NCI-H2081 (cell line): ENCODE measurements at regions not wholly inside any gene's neighbourhood (a gene's known extent, or its start where the extent isn't known, plus 50 kb on each side); places are given as distances from the start of the nearest gene placed in this dataset.
"Not testable (repeated sequence)": the region's sequence is repeated elsewhere in the genome, so short reads cannot be mapped to it uniquely, and the experiment has no call there.

ENCODE experiments used
- DNase-seq, 2 experiments: peaks; one replicate each; lab custom pipeline; 2025; lab: John Stamatoyannopoulos, UW

DNA sequence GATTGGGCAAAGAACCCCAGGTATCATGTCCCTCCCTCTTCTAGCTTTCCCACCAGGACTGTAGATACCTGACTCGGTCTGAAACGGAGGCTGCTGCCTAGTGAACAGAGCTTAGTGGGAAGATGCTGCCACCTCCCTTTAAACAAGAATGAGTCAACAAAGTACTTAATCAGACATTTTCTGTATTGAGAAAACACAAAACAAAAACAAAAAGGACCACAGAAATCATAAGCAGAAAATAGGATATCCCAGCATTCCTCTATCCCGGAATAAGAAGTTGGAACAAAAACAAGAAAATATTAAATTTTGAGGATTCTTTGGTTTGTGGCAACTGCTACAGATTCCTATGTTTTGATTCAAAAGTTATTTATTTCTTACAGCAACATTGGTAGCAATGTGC is 51.7 kb upstream of the COL8A1 start:
- no peak for DNase-seq

DNA sequence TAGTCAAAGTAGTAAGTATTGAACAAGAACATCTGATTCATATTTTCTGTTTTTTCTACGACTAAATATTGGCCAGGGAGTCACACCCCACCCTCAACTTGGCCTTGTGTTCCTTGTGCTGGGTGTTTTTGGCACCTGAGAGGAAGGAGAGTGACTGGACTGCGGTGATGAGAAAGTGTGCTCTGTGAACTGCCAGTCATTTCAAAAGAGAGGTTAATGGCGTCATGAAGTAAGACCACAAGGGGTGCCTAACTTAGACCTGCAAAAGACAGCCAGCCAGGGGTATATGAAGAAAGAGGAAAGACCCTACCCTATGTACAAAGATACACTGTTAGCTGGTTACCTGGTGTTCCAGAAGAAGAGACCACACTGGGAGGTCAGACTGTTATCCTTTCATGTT is 58.4 kb upstream of the COL8A1 start:
- DNase-seq: no peak

GRCh38 chr3:99579246-99579645 is 59.1 kb upstream of the COL8A1 start:
- DNase-seq: no peak

GRCh38 chr3:99578339-99578970 is 59.9 kb upstream of the COL8A1 start:
- no peak for DNase-seq

- no peak for DNase-seq
These were observed 61.4 kb upstream of the COL8A1 start for GRCh38 chr3:99576904-99577559.

- DNase-seq: no peak
These were observed 62.7 kb upstream of the COL8A1 start for GRCh38 chr3:99575683-99576082.

DNA sequence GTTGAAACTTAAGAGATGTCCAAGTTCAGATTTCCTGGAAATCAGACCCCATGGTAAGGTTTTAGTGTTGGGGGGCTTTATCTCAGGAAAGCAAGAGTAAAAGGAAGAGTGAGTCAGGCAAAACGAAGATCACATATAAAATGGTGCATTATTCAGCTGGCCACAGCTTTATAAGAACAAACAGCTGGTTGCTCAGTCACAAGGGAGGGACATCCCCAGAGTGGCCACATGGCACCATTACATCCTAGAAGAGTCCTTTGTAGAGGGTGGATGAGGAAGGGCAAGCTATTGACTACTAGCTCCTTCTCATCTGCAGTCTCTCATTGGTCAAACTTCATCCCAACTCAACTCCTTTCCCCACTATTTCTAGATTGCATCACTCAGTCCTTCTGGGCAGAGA is 68.3 kb upstream of the COL8A1 start:
- DNase-seq: no peak

DNA sequence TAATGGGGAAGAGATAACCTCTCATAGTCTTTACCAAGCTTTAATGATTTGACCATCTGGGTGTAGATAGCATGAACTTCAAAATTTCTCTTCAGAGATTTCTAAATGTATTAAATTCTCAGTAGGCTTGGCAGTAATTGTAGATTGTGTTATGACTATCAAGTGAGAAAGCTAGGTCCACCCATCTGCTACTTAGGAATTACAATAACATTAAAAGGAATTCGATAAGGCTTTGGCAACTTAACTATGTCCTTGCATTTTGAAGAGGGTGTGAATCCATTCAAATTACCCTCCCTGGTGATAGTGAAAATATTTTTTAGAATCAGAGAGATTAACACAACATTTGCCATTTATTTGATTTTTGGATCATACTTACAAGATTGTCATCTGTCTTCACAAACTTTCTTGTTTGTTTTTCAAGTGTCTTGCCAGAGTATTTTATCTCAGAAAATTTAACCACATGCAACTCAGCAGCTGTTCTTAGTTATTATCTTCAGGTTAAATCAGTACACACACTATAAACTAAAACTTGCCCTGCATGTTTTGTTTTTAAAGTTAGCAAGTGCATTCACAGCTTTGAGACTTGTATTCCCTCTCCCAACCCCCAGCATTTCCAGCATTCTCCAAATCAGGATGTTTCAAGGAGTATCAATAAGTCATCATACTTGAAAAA is 69.6 kb upstream of the COL8A1 start:
- DNase-seq: no peak

DNA sequence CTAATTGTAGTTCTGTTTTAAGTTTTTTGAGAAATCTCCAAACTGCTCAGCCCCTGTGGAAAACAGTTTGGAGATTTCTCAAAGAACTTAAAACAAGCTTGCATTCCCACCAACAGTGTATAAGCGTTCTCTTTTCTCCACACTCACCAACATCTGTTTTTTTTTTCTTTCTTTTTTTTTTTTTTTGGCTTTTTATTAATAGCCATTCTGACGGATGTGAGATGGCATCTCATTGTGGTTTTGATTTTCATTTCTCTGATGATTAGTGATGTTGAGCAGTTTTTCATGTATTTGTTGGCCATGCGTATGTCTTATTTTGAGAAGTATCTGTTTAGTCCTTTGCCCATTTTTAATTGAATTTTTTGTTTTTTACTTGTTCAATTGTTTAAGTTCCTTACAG is 73.1 kb upstream of the COL8A1 start:
- no peak for DNase-seq

DNA sequence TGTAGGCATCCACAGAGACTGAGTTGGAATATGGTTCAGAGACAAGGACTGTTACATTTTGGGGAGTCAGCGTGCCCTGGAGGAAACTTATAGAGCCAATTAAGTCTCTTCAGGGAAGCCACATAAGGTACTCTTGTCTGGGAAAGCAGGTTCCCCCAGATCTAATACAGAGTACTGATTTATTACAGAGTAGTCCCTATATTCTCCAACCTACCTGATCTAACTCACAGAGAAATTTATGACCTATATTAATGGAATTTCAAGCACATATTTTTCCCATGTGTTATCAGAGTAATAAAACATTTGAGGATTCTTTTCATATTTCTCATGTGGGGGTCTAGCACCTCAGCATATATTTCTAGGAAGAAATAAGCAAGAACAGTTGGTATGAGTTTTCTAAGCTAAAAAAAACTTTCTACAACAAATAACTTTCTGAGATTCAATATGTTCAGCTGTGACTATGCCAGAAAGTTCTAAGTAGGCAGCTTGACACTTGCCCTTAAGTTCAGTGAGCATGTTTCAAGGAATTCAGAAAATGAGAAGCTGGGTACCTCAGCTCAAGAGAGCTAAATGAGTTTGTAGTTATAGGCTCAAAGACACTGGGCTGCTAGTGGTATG is 75.3 kb upstream of the COL8A1 start:
- DNase-seq: no peak

DNA sequence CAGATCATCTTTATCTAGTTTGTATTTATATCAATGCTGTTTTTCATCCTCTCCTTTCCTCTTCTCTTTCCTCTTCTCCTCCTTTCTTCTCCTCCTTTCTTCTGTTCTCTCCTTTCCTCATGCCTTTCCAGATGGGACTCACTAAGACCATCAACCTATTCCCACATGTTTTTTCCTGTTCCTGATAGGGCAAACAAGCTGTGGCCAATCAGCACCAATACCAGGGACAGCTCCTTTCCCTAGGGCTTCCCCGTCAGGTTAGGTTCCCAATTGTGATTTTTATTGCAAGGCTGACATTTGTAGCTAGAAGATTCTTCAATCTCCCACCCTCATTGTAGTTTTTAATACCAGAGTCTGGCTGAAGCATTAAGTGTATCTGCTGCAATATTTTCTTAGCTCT is 76.3 kb upstream of the COL8A1 start:
- DNase-seq: no peak

DNA sequence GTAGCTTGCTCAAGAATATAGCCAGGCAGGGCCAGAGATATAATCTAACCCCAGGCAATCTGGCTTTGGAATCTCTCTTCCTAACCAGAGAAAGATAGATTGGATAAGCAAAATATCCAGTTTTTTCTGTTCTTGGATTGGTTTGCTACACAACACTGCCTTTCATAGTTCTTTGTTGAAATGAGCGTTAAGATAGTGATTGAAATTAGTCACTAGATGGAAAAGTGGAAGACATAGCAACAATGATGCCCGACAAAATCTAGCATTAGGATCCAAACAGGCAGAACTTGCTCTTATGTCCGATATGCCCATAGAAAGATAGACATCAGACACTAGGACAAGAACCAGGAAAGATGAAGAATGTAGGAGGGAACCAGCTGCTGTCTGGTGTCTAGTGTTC is 77.3 kb upstream of the COL8A1 start:
- no peak for DNase-seq

DNA sequence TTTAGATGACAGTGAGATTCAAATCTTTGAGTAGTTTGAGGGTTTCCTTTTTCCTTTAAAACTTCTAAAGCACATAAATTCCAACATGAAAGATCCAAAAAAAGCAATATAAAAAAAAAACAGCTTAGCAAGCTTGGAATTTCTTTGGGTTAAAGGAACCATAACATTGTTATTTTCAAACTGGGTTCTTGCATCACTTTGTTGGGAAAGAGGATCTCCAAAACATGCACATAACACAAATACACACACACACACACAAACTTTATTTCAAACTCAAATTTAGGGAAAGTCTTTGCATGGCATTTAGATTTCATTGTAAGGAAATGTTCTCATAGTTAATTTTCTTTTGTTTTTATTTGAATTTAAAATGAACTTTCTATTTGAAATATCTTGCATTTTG is 79.2 kb upstream of the COL8A1 start:
- no peak for DNase-seq

GRCh38 chr3:99555885-99556284 is 82.5 kb upstream of the COL8A1 start:
- not testable (repeated sequence) for DNase-seq

GRCh38 chr3:99551520-99551919 is 86.9 kb upstream of the COL8A1 start:
- no peak for DNase-seq

GRCh38 chr3:99549957-99550603 is 88.3 kb upstream of the COL8A1 start:
- no peak for DNase-seq

GRCh38 chr3:99549220-99549619 is 89.2 kb upstream of the COL8A1 start:
- no peak for DNase-seq

GRCh38 chr3:99548674-99549073 is 89.7 kb upstream of the COL8A1 start:
- no peak for DNase-seq

DNA sequence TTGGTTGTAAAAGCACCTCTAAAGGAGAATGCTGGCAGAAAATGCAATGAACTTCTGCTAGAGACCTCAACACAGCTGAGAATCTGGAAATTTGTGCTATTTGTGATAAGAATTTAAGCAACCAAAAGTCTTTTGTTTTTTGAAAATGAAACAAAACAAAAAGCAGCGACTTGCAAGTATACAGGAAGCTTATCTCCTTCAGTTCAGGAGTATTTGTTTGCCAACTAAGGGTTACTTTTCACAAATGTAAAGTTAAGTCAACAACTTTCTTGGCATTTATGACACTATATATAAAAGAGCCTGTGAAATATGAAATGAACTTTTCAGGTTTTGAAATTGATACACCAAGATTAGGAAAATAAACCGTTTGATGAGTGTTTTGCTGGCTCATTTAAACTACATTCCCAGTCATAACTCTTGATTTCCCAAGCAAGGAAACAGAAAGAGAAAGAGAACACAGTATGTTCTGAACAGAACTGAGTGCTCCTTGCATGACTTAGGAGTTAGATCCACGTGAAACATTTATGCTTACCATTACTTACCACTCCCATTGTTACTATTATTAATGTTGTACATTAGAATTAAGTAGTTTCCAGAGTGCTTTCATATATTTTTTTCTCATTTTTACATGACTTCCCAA is 92.3 kb upstream of the COL8A1 start:
- DNase-seq: no peak

GRCh38 chr3:99544786-99545281 is 93.6 kb upstream of the COL8A1 start:
- no peak for DNase-seq

GRCh38 chr3:99543796-99544195 is 94.6 kb upstream of the COL8A1 start:
- no peak for DNase-seq
